ENCODE measurements at regions not wholly inside any gene's neighbourhood (a gene's known extent, or its start where the extent isn't known, plus 50 kb on each side); places are given as distances from the start of the nearest gene placed in this dataset.

DNA sequence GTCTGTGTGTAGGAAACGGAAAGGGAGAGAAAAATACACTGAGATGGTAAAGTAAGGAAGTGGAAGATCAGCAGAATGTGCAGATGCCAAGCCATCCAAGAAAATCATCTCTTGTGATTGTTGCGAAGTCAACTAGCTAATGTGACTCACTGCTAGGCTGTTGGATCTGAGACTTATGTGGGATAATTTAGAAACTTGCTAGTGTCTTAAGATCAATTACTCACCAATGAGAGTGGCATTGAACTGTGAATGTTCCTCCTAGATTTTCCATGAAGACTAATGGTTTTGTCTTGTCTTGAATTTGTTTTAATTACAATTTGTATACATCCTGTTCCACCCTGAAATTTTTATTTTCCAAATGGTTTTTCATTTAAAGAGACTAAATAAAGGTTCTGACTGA, 771.6 kb downstream of the EFNB2 start:
- TF ChIP-seq, protein P1, sequence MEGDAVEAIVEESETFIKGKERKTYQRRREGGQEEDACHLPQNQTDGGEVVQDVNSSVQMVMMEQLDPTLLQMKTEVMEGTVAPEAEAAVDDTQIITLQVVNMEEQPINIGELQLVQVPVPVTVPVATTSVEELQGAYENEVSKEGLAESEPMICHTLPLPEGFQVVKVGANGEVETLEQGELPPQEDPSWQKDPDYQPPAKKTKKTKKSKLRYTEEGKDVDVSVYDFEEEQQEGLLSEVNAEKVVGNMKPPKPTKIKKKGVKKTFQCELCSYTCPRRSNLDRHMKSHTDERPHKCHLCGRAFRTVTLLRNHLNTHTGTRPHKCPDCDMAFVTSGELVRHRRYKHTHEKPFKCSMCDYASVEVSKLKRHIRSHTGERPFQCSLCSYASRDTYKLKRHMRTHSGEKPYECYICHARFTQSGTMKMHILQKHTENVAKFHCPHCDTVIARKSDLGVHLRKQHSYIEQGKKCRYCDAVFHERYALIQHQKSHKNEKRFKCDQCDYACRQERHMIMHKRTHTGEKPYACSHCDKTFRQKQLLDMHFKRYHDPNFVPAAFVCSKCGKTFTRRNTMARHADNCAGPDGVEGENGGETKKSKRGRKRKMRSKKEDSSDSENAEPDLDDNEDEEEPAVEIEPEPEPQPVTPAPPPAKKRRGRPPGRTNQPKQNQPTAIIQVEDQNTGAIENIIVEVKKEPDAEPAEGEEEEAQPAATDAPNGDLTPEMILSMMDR (conservative IDR thresholded peaks at IDR 0.05; ENCODE audit: low read depth, low read length) = no peak
- Histone ChIP-seq H4K20me1 (ENCODE audit: insufficient read depth) (no peaks in the 10 kb centered on the region), H3K27ac (no peak overlapping the region), H3K79me2 (ENCODE audit: insufficient read depth, low read depth) (no peaks in the 10 kb centered on the region), H3K4me1 (ENCODE audit: low read depth, poor library complexity, severe bottlenecking) (no peaks in the 10 kb centered on the region), H3K9ac (no peak overlapping the region), H3K4me3 (IDR thresholded peaks at IDR 0.05; ENCODE audit: insufficient read depth, low read depth, low read length) (no peak overlapping the region), H3K36me3 (ENCODE audit: insufficient read depth) (no peaks in the 10 kb centered on the region), H3K4me2 (no peak overlapping the region), H2AFZ (ENCODE audit: low read depth) (no peak overlapping the region), H3K27me3 (ENCODE audit: insufficient read depth, low read depth) (no peaks in the 10 kb centered on the region)

DNA sequence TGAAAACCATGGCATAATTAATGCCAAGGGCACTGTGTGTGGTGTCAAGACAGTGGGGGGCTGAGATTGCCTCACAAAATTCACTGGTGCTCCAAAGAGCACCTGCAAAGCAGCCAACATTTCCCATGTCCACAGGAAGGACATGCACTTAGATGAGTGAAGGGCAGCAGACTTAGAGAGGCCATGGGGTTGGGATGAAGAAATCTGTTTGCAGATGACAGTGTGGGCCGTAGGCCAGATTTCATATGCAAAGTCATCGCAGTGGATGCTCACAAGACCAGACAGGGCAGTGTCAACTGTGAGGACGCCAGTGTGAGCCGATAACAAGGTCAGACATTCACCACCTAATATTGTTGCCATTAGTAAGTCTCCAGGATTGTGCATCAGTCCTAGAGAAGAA, 773.4 kb downstream of the EFNB2 start:
- no peaks in the 10 kb centered on the region for H3K36me3 ChIP-seq (ENCODE audit: insufficient read depth)
- no peaks in the 10 kb centered on the region for H3K79me2 ChIP-seq (ENCODE audit: insufficient read depth, low read depth)
- no peaks in the 10 kb centered on the region for H3K27me3 ChIP-seq (ENCODE audit: insufficient read depth, low read depth)
- no peak overlapping the region for H3K27ac ChIP-seq
- H4K20me1 ChIP-seq (ENCODE audit: insufficient read depth) = no peaks in the 10 kb centered on the region
- H2AFZ ChIP-seq (ENCODE audit: low read depth) = no peak overlapping the region
- TF ChIP-seq, protein P1 (conservative IDR thresholded peaks at IDR 0.05; ENCODE audit: low read depth, low read length) = no peak
- no peaks in the 10 kb centered on the region for H3K4me1 ChIP-seq (ENCODE audit: low read depth, poor library complexity, severe bottlenecking)
- H3K4me3 ChIP-seq (IDR thresholded peaks at IDR 0.05; ENCODE audit: insufficient read depth, low read depth, low read length) = no peak overlapping the region
- no peak overlapping the region for H3K4me2 ChIP-seq
- no peak overlapping the region for H3K9ac ChIP-seq

DNA sequence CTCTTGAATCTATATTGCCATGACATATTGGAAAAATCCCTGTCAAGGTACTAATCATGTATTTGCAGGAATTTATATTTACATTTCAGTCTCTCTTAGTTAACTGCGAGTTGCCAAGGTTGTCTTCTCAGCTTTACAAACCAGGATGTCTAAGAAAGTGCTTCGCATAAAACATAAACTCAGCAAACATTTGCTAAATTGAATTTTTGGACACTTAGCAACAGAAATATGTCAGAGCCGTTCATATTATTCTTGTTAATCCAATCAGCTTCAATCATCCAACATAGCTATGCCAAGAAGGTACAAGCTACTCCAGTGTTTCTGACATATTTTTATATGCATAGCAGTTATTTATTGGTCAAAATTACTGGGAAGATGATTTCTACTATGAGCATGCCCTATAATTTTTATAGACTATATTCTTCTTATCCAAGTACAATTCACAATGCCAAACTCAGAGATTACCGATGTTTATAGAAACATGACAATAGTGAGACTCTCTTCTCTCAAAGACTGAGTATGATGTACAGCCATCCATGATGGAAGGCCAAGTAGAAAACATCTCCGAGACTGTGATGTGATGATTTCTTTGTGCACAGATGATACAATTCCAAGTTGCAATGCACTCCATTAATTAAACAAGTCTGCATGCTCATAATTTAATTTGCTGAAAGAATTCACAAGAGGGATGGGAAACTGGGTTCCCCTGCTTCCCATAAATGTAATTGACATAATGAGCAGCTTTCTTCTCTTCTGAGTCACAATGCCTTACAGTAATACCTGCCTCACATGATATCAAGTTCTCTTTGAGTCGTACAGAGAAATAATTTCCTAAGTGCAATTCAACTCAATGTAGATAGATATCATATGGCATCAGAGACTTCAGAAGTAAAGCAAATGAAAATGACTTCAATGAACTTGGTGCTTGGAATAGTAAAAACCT, 776.3 kb downstream of the EFNB2 start:
- Histone ChIP-seq H3K9ac (no peak overlapping the region), H3K4me2 (no peak overlapping the region), H2AFZ (ENCODE audit: low read depth) (no peak overlapping the region), H3K27ac (no peak overlapping the region), H3K4me1 (ENCODE audit: low read depth, poor library complexity, severe bottlenecking) (no peaks in the 10 kb centered on the region), H3K79me2 (ENCODE audit: insufficient read depth, low read depth) (no peaks in the 10 kb centered on the region), H3K4me3 (IDR thresholded peaks at IDR 0.05; ENCODE audit: insufficient read depth, low read depth, low read length) (no peak overlapping the region), H3K36me3 (ENCODE audit: insufficient read depth) (no peaks in the 10 kb centered on the region), H4K20me1 (ENCODE audit: insufficient read depth) (no peaks in the 10 kb centered on the region), H3K27me3 (ENCODE audit: insufficient read depth, low read depth) (no peaks in the 10 kb centered on the region)
- TF ChIP-seq, protein P1 (conservative IDR thresholded peaks at IDR 0.05; ENCODE audit: low read depth, low read length) = no peak

DNA sequence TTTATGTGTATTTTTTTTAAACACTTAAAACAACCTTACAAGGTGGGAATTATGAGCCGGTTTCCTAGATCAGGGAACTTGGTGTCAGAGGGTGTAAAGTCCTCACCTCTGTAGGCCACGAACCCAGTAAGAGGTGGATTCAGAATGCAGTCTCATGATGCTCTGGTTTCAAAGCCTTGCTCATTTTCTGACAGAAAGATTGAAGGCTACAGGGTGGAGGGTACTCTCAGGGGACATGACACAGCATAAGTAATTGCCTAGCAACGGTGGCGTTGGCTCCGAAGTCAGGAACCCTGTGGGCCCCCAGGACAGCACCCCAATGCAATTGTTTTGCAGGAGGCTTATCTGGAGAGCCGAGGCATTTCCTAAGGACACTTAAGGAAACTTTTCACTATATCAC, 794.7 kb downstream of the EFNB2 start:
- no peak overlapping the region for H3K27ac ChIP-seq
- no peak overlapping the region for H3K4me2 ChIP-seq
- TF ChIP-seq, protein P1 (conservative IDR thresholded peaks at IDR 0.05; ENCODE audit: low read depth, low read length) = no peak
- H3K9ac ChIP-seq = no peak overlapping the region
- no peaks in the 10 kb centered on the region for H3K36me3 ChIP-seq (ENCODE audit: insufficient read depth)
- no peak overlapping the region for H3K4me3 ChIP-seq (IDR thresholded peaks at IDR 0.05; ENCODE audit: insufficient read depth, low read depth, low read length)
- H2AFZ ChIP-seq (ENCODE audit: low read depth) = no peak overlapping the region
- H3K27me3 ChIP-seq (ENCODE audit: insufficient read depth, low read depth) = no peaks in the 10 kb centered on the region
- H4K20me1 ChIP-seq (ENCODE audit: insufficient read depth) = no peaks in the 10 kb centered on the region
- H3K4me1 ChIP-seq (ENCODE audit: low read depth, poor library complexity, severe bottlenecking) = no peaks in the 10 kb centered on the region
- H3K79me2 ChIP-seq (ENCODE audit: insufficient read depth, low read depth) = no peaks in the 10 kb centered on the region

Measured in KMS-11 (cell line).